Ovary (tissue), 7 donors: ENCODE measurements at regions not wholly inside any gene's neighbourhood (a gene's known extent, or its start where the extent isn't known, plus 50 kb on each side); places are given as distances from the start of the nearest gene placed in this dataset.

ENCODE experiments used
- DNase-seq, 5 donors: peaks; one replicate each; pipeline ENCODE4 v3.0.0-alpha.2; 2019 to 2020
- H3K27ac ChIP-seq, 2 donors: fragments of 200-600 bp; one replicate each; pipeline versions ENCODE4 v1.5.1 to v1.8.0; 2019 to 2022
- H3K27me3 ChIP-seq: fragments of 200-600 bp; one replicate; pipeline ENCODE4 v1.8.0; 2022
- H3K36me3 ChIP-seq: fragments of 200-600 bp; sonication (generic); one replicate; pipeline ENCODE4 v1.5.1; 2019
- H3K4me1 ChIP-seq: one replicate; pipeline ENCODE4 v1.8.1; 2013; ENCODE audit warnings: mild to moderate bottlenecking, moderate library complexity; ENCODE audit not compliant: insufficient read depth
- H3K4me3 ChIP-seq: fragments of 200-600 bp; sonication (generic); one replicate; pipeline ENCODE4 v1.5.1; 2017
- H3K9me3 ChIP-seq, 2 donors: fragments of 200-600 bp in 1 of 2; sonication (generic) in 1 of 2; one replicate each; pipeline versions ENCODE4 v1.5.1 to v1.8.1; 2013 to 2019; ENCODE audit warnings: mild to moderate bottlenecking in 1 of 2, moderate library complexity in 1 of 2
- EP300 ChIP-seq: sonication (generic); formaldehyde crosslinking; IDR thresholded peaks from one replicate; pipeline ENCODE4 v1.6.1; 2017; ENCODE audit warnings: antibody characterized with exemption
- POLR2A ChIP-seq: fragments of 450-650 bp; IDR thresholded peaks from one replicate; pipeline ENCODE4 v1.6.1; 2017; ENCODE audit warnings: antibody characterized with exemption, mild to moderate bottlenecking, moderate library complexity
- WGBS, 3 donors: extraction: QIAGEN DNeasy Blood & Tissue Kit in 1 of 3; methylation state at CpG; one replicate each; pipeline versions ENCODE4 v1.1.5 to v1.1.7; 2013 to 2017; 5-methylcytosine and 5-hydroxymethylcytosine counted together
- intact Hi-C, 4 donors: fragments of 100-400 bp; cut with DNase I; formaldehyde crosslinking; loops; one replicate each; pipeline versions ENCODE4 v1.11.0 to v1.15.1; 2022 to 2023
- TF ChIP-seq, protein P1 (sequence below), 3 donors: fragments of 450-650 bp in 2 of 3; fragments of 200-600 bp in 1 of 3; IDR thresholded peaks; one replicate each; pipeline versions ENCODE4 v1.5.1 to v1.8.0; 2016 to 2022; ENCODE audit warnings: antibody characterized with exemption in 3 of 3, mild to moderate bottlenecking in 1 of 3
- donor health status: DM: no; HTN: no; CAD: no; lungs with moderate emphysema.
- donor health status: DM: no; HTN: no; CAD: no.
- donor health status: Bipolar disorder and iron deficiency.
- donor health status: DM: no; HTN: no; CAD: no.
- donor health status: DM: yes; HTN: yes; CAD: no.

DNA sequence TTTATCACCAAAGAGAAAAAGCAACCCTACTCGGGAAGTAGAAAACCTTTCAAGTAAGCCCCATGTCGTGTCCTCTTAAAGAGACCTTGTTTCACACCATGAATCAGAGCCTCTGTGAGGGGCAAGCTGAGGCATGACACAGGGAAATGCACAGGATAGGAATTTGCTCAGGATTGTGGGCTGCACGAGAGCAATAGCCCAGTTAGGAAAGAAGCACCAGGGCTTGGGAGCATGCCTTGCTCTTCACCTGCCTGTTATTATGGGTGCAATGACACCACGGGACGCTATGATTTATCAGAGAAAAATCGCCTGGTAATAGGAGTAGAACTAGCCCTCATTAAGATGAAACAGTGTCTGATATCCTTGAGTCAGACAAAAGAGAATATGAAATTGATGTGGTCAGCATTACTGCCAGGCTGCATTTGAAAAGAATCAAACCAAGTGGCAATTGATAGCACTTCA, 562.9 kb upstream of the NRP1 start:
- no peak overlapping the region for H3K27ac ChIP-seq
- 47 to 51% (median 48%) methylated on average over 6 of the region's 6 CpGs for WGBS, 3 donors
- peaks cover 7% of the 10 kb centered on the region for H3K4me1 ChIP-seq
- TF ChIP-seq EP300 (no peak), POLR2A (no peak)
- TF ChIP-seq, protein P1, sequence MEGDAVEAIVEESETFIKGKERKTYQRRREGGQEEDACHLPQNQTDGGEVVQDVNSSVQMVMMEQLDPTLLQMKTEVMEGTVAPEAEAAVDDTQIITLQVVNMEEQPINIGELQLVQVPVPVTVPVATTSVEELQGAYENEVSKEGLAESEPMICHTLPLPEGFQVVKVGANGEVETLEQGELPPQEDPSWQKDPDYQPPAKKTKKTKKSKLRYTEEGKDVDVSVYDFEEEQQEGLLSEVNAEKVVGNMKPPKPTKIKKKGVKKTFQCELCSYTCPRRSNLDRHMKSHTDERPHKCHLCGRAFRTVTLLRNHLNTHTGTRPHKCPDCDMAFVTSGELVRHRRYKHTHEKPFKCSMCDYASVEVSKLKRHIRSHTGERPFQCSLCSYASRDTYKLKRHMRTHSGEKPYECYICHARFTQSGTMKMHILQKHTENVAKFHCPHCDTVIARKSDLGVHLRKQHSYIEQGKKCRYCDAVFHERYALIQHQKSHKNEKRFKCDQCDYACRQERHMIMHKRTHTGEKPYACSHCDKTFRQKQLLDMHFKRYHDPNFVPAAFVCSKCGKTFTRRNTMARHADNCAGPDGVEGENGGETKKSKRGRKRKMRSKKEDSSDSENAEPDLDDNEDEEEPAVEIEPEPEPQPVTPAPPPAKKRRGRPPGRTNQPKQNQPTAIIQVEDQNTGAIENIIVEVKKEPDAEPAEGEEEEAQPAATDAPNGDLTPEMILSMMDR (IDR thresholded peaks at IDR 0.05): no peak
- intact Hi-C loops: no loop called here
- DNase-seq: no peak
- no peak overlapping the region for H3K4me3 ChIP-seq
- no peaks in the 10 kb centered on the region for H3K27me3 ChIP-seq
- no peaks in the 10 kb centered on the region for H3K36me3 ChIP-seq
- no peaks in the 10 kb centered on the region for H3K9me3 ChIP-seq

DNA sequence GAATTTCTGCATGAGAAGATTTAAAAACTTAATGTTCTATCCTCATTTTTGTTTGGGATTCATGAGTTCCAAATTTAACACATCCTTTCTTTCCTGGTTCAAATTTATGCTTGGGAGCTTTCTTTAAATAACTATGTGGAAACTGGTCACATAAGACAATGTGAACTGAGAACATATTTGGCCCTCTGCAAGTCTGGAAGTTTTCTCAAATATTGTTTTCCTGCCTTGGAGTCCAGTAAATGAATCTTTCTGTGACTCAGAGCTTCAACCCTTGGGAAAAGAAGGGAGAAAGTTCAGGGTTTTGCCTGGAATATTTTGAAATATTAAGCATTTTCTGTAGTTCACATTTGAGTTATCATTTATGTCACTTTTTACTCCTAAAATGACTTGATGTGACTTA, 559.0 kb upstream of the NRP1 start:
- Histone ChIP-seq H3K4me3 (no peak overlapping the region), H3K27ac (no peak overlapping the region), H3K4me1 (peaks cover 2% of the 10 kb centered on the region), H3K9me3 (no peaks in the 10 kb centered on the region), H3K36me3 (no peaks in the 10 kb centered on the region), H3K27me3 (no peaks in the 10 kb centered on the region)
- no peak for TF ChIP-seq POLR2A
- TF ChIP-seq EP300: no peak
- TF ChIP-seq, protein P1 (IDR thresholded peaks at IDR 0.05): no peak
- intact Hi-C loops: no loop called here
- no peak for DNase-seq

DNA sequence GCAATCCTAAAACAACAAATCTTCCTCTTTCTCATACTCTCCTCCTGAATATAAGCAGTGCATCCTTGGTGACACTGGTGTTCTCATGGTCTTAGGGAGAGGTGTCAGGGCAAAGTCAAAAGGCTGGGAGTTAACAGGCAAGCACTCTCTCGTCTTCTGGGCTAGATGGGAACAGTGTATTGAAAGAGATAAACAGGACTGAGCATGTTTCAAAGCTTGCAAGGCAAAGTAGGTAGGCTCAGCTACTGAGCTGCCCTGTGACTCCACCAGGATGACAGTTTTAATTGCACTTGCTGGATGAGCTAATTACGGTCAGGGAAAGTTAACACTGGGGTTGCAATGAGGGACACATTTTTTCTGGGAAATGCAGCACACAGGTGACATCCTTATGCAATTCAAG, 554.9 kb upstream of the NRP1 start:
- H3K4me1 ChIP-seq: no peaks in the 10 kb centered on the region
- WGBS, 3 donors: 88 to 92% (median 90%) methylated on average over 2 of the region's 2 CpGs

DNA sequence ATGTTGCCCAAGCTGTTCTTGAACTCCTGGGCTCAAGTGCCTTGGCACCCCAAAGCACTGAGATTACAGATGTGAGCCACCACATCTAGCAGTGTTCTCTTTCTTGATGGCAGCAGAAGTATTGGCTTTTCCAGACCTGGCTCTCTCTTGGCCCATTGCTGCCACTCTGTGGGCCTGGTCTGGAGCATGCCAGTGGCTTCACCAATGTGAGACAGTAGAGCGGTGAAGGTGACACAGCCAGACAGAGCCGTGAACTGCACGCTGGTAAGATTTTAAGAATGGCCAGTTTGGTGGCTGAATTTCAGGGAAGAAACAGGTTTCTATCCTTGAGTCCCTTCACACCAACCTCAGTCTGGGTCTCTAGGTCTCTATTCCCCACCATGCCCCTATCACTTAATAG, 552.7 kb upstream of the NRP1 start:
- intact Hi-C loops: no loop called here
- no peak overlapping the region for H3K27ac ChIP-seq
- TF ChIP-seq EP300 (no peak), POLR2A (no peak)
- TF ChIP-seq, protein P1 (IDR thresholded peaks at IDR 0.05): no peak
- no peaks in the 10 kb centered on the region for H3K36me3 ChIP-seq
- H3K27me3 ChIP-seq: no peaks in the 10 kb centered on the region
- no peaks in the 10 kb centered on the region for H3K9me3 ChIP-seq
- no peaks in the 10 kb centered on the region for H3K4me1 ChIP-seq
- H3K4me3 ChIP-seq: no peak overlapping the region
- 97 to 100% (median 98%) methylated on average over 3 of the region's 3 CpGs for WGBS, 3 donors
- DNase-seq: no peak

More for the DNA sequence above, 554.9 kb upstream of the NRP1 start:
- no peak overlapping the region for H3K4me3 ChIP-seq
- no peaks in the 10 kb centered on the region for H3K36me3 ChIP-seq
- H3K27me3 ChIP-seq: no peaks in the 10 kb centered on the region
- H3K27ac ChIP-seq: no peak overlapping the region
- TF ChIP-seq POLR2A: no peak
- H3K9me3 ChIP-seq: no peaks in the 10 kb centered on the region
- intact Hi-C loops: no loop called here
- DNase-seq: no peak

DNA sequence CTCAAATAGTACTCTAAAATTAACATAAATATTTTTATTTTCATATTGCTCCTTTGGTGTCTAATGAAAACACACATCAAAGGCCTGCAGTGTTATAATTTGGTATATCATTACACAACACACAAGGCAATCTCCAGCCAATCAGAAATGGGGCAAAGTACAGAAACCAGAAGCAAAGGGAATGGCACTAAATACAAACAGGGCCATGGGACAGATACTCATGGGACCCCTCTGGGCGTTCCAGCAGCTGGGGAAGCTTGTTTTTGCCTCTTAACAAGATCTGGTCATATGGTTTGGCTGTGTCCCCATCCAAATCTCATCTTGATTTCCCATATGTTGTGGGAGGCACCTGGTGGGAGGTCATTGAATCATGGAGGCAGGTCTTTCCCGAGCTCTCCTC, 551.8 kb upstream of the NRP1 start:
- Histone ChIP-seq H3K4me1 (no peaks in the 10 kb centered on the region), H3K36me3 (no peaks in the 10 kb centered on the region), H3K27me3 (no peaks in the 10 kb centered on the region), H3K27ac (no peak overlapping the region), H3K4me3 (no peak overlapping the region), H3K9me3 (no peaks in the 10 kb centered on the region)
- TF ChIP-seq, protein P1 (IDR thresholded peaks at IDR 0.05): no peak
- TF ChIP-seq EP300 (no peak), POLR2A (no peak)
- intact Hi-C loops: no loop called here
- no peak for DNase-seq
- 74 to 88% (median 81%) methylated on average over 2 of the region's 2 CpGs for WGBS, 3 donors
